ENCODE measurements at regions not wholly inside any gene's neighbourhood (a gene's known extent, or its start where the extent isn't known, plus 50 kb on each side); places are given as distances from the start of the nearest gene placed in this dataset.
"Not testable (repeated sequence)": the region's sequence is repeated elsewhere in the genome, so short reads cannot be mapped to it uniquely, and the experiment has no call there.

DNA sequence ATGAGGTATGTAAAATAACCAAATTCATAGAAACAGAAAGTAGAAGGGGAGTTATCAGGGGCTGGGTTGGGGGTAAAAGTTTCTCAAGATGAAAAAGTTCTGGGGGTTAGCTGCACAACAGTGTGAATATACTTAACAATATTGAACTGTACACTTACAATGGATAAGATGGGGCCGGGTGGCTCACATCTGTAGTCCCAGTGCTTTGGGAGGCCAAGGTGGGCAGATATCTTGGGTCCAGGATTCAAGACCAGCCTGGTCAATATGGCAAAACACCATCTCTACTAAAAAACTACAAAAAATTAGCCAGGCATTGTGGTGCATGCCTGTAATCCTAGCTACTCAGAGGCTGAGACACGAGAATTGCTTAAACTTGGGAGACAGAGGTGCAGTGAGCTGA, 274.3 kb downstream of the TJP1 start:
- DNase-seq, result no peak

DNA sequence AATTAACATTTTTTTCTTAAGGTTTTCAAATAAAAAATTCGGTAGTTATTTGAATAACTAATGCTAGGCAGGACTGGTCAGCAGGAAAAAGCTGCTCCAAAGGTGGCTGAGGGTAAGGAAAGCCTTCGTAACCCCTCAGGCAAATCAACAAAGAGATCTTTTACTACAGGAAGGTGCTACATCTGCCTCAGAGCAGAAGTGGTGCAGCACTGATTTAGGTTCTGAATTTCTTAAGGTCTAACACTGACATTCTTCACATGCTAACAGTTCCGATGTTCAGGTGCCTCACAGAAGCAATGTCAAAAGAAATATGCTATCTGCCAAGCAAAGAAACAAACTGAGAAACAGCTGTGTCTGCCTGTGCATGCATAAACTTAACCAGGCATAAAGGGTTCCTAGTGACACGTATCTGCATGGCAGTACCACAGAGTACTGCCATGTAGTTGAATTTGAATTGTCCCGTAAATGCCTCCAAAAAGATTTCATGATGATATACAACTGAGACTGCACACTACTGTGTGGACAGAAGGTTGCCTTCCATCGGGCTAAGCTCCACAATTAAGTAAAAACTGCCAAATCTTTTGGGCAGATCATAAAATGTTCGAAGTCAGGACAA, 275.0 kb upstream of the NSMCE3 start:
- no peak for DNase-seq

DNA sequence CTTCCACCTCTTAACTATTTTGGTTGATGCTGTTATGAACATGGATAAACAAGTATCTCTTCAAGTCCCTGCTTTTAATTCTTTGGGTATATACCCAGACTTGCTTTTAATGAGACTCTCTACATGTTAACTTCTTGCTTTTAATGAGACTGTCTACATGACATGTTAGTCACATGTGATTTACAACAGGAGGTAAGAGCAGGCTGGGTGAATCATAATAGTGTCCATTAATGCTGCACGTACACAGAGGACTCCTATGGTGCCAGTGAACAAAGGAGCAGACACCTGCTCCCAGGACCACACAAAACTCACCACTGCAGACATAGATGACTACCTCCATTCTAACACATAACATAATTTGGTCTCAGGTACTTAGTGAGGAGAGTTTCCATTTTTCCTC, 273.4 kb upstream of the NSMCE3 start:
- no peak for DNase-seq

DNA sequence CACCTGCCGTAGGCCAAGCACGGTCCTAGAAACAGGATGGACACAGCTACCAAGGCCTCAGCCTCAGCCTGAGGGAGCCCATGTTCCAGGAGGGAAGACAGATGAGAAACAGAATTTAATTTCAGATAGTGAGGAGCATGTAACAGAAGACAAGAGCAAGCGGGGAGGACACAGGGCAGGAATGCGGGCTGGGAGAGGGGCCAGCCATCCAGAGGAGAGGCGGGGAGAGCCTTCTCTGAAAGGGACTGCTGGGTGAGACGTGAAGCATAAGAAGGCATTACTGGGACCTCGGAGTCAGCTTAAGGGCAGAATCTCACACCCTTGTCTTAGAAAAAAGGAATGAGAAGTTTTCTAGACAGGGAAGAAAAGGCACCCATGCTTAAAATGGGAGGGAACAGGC, 271.7 kb upstream of the NSMCE3 start:
- no peak for DNase-seq

DNA sequence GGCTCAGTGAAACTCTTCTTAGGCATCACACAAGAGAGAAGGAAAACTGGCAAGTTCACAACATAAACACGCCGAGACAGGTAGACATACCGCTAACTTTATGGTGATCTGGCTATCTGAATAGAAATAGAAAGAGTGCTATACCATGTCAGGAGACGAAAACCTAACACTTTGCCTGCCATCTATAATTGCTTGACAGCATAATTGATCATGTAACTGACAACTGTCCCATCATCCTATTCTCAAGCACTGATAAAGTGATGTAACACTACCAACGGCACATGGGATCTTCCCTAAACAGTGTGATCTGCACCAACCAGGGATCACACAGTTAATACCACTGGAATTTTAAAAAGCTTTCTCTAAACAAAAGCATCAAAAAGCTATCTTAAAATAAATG, 270.9 kb upstream of the NSMCE3 start:
- DNase-seq, result no peak

DNA sequence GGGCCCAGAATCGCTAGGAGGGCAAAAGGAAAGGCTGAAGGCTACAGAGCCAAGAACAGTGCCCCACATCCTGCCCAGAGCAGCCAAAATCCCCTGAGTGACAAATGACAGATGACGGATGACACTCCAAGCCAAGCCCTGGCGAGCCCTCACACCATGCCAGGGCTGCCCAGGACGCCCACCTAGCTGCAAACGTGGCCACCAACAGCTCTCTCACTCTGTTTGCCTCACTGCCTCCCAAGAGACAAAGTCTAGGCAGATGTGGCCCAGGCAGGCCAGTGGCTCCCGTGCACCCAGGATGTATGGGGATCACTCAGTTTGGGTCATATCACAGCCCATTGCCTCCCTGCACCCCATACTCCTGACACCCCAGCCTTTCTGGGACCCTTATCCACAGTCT, 270.1 kb upstream of the NSMCE3 start:
- no peak for DNase-seq

DNA sequence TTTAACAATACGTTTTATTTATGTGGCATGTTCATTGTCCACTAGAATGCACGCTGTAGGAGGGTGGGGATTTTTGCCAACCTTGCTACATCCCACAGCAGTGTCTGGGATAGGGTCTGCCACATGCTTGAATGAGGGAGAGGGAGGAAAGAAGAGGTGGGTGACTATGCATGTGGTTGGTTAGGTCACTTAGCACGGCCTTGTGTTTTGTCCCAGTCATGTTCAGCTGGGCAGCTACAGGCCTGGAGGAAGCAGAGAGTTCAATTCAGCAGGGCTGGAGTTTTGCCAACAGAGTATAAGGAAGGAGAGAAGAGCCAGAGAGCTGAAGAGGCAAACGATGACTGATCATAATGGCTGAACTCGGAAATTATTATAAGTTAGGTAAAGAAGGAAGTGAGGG, 268.4 kb upstream of the NSMCE3 start:
- no peak for DNase-seq

DNA sequence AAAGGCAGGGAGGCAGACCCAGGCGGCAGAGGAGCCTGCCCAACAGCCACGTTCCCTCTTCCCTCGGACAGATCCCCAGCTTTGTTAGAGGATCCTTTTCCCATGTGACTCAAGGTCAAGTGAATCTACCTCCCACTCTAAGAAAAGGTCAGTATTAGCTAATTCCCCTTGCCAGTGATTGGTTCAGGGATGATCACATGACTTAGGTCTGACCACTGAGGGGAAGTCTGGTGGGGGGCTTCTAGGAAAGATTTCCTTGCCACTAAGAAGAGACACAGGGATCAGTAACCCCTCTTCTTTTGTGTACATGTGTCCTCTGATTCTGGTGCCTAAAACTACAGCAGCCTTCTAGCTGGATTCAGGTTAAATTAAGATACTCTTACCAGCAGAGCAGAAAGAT, 266.3 kb upstream of the NSMCE3 start:
- DNase-seq, result no peak

DNA sequence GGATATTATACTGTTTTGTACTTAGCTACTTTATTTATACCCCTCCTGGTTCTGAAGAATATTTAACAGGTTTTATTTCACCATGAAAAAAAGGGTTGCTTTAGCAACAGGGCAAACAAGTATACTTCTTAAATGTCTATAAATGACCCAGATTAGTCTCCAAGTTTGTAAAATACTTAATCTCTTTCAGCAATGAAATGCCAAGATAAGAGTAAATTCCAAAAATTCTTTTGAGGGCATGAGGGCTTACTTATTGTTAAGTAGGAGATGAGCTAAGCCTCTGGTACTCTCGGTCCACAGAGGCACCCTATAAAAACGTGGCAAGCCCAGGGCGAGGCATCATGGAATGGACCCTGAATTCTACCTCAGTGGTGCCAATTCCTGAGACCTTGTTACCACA, 264.8 kb upstream of the NSMCE3 start:
- no peak for DNase-seq

DNA sequence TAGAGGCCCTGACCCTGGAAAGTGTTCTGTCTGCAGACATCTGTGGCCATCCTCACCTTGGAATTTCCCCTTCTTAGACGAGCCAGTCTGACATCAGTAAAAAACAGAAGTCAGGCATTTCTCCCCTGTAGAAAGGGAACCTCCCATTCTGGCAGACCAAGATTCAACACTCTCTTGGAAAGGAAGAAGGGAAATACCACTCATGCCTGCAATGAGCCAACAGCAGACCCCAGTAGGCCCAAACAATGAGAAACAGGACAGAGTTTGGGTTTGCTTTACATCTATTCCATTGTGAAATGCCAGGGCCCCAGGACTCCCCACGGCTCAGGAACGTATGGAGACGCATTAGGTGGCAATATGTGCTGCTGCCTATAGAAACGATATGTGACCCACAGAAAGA, 264.0 kb upstream of the NSMCE3 start:
- DNase-seq, result no peak

DNA sequence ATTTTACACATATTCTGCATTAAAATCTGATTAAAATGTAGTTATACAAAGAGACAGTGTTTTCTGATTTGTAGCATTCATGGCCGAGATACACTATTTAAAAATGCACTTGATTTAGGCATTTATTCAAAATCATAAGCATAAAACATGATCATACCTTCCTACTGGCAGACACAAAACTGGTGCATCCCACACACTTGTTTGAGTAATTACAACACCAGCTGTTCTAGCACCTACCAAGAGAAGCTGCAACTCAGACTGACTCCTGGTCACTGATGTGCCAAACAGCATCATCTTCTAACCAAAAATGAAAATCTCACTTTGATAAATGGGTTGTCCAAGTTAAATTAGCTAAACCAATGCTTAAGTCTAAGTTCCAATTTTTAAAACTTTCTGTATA, 262.7 kb upstream of the NSMCE3 start:
- DNase-seq, result no peak

DNA sequence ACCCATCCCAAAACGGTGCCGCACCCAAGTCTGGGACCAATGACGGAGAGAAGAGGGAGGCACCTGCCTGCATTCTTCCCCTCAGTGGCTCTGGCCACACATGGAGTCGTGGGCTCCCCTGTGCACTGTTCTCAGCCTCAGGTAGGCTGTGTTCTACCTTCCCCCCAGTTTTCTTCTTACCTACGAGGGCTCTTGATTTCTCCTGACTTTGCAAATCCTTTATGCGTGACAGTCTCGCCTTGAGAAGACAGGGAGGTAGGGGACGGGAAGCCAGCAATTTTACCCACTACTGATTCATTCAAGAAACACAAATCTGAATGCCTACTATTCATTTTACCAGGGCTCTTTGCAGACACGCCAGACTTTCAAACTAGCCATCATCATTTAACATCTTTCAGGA, 261.3 kb upstream of the NSMCE3 start:
- DNase-seq, result no peak

DNA sequence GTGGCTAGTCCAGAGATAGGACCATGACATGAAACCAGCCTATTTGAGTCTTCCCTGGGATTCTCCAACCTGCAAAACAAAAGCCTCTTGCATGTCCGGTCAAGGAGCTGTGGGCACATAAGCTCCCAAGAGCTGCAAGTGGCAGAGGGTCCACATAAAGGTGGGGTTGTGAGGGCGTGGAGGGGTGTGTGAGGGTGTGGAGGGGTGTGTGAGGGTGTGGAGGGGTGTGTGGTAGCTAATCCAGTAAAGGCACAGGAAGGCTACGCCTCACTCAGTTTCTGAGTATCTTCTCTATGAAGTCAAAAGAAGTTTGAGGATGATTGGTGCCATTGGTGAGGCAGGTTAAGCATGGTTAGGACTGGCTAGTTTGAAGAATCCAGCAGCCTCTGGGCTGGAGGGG, 259.4 kb upstream of the NSMCE3 start:
- no peak for DNase-seq

DNA sequence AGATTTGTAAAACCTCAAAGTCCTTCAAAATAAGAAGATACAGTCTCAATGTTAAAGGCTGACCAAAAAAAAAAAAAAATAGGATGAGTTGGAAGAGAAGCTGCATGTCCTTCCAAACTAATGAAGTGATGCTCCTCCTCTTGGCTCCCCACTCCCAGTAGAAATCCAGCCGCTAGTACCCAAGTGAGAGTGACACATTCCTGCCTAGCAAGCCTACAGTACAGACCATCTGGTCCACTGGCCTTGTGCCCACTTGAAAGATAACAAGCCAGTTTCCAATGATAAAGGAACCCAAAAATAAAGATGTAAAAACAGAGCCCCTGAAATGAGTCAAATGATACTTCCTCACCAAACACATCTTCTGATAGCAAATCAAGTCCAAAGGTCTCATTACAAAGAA, 258.7 kb upstream of the NSMCE3 start:
- DNase-seq, result no peak

DNA sequence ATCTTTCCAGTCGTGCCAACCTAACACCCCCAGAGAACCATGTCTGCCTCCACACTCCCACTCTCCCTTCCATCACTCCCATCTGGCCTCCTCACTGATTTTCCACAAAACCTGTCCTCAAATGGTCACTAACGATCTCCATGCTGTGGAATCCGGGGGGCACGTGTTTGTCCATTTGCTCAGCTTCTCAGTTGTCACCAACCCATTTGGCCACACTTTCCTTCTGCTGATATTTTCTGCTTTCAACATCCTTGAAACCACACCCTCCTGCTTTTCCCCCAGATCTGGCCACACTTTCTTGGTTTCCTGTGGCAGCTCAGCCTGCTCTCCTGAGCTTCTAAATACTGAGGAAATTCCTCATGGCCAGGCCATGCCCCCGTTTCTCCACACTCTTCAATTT, 257.2 kb upstream of the NSMCE3 start:
- DNase-seq, result no peak

DNA sequence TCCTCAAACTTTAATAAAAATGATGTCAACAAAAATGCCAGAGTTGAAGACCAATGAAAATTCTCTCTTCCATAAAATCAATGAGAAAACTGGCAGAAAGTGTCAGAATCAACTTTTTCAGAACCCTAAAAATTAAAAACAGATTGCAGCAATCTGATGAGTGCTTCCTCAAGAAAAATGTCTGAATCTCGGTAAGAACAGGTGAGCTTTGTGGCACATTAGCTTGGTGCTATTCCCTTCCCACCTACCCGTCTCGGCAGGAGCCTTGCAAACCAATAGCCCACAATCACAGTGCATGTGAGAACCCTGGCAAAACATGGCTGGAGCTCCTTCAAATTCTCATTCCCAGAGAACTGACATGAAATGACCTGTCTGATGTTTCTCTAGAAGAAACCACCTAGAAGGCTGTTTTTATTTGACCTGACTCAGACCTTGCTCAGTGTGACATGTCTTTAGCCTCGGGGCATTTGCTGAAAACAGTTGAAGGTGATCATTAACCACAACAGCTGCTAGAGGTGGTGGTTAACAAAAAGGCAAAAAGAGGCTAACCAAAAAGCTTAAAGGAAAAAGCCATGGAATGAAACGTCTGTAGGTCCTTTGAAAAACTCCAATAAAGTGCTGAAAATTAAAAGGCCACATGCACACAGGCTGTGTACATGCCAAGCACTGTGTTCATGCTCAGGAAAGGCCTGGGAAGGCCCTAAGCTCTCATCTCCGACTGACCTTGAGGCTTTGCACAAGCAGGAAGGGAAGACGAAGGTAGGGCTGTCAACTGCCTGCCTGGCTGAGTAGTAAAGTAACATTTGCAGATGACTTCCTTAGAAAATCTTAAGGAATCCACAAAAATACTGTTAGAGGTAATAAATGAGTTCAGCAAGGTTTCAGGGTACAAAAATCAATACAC, 253.0 kb upstream of the NSMCE3 start:
- DNase-seq, result no peak

DNA sequence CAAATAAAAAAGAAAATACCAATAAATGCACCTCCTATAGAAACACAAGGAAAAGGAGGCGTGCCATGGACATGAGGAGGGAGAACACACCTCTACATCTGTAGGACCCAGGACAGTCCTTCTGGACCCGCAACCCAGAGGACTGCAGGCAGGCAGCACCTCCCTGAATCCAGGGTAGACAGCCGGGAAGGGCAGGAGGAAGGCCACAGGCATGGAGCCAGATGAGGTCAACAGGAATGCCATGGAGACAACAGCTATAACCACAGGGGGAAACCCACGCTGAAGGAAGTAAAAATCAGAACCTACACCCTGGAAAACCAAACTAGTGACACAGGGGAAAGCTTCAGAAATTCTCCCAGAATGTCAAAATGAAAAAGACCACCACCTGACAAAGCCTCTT, 248.8 kb upstream of the NSMCE3 start:
- no peak for DNase-seq

DNA sequence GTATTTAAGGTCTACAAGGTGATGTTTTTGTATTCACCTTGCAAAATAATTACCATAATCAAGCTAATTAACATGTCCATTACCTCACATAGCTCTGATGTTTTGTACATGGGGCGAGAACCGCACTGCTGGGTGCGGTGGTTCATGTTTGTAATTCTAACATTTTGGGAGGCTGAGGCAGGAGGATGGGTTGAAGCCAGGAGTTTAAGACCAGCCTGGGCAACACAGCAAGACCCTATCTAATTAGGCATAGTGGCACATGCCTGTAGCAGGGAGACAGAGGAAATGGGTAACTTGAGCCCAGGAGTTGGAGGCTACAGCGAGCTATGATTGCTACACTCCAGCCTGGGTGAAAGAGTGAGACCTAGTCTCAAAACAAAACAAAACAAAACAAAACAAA, 248.2 kb upstream of the NSMCE3 start:
- no peak for DNase-seq

DNA sequence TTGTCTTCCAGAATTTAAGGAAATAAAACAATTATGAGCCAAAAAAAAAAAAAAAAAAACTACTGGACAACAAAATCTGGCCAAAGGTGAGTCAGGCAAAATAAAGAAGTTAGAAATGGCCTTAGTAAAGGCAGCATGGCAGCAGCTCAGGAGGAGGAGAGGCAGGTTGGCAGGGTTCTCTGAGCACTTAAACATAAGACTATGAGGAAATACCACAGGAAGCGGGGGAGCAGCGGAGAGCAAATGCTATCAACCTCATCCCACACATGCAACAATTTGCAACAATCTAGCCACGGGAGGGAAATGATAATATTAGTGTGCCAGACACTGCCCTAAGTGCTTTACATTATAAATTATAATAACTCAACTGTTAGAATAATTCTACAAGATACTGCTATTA, 247.3 kb upstream of the NSMCE3 start:
- DNase-seq, result no peak

DNA sequence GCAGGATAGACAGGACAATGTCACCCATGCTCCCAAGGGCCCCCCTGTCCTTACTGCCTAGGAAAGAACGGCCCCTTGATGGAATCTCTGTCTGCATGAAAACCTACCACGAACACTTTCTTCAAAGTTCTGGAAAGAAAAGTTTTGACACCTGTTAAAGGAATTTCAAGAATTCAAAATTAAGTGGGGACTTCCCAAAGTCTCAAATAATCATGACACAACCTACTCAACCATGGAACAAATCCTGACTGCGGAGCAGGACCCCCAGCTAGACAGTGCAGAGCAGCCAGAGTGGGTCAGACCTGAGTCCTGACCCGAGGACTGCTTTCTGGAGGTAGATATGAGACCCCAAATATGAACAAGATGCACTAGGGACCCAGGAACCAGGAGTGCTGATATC, 245.3 kb upstream of the NSMCE3 start:
- DNase-seq, result no peak

DNA sequence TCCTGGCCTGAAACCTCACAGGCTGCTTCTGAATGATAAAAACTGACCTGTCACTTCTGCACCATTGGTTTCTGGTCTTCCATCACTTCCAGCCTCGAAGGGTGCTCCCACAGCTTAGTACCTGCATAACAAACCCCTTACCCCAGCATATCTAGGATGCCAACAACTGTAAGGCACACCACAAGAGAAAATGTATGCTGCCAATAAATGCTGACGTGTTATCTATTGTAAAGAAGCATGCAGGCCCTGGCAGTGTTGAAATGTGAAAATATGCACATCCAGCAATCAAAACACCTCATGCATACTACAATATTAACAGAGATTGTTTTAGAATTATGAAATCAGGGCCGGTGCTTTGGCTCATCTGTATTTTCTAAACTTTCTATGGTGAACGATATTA, 242.0 kb upstream of the NSMCE3 start:
- DNase-seq, result no peak

DNA sequence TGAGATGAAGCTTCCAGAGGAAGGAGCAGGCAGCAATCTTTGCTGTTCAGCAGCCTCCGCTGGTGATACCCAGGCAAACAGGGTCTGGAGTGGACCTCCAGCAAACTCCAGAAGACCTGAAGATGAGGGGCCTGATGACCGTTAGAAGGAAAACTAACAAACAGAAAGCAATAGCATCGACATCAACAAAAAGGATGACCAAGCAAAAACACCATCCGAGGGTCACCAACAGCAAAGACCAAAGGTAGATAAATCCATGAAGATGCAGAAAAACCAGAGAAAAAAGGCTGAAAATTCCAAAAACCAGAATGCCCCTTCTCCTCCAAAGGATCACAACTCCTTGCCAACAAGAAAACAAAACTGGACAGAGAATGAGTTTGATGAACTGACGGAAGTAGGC, 235.9 kb upstream of the NSMCE3 start:
- not testable (repeated sequence) for DNase-seq

DNA sequence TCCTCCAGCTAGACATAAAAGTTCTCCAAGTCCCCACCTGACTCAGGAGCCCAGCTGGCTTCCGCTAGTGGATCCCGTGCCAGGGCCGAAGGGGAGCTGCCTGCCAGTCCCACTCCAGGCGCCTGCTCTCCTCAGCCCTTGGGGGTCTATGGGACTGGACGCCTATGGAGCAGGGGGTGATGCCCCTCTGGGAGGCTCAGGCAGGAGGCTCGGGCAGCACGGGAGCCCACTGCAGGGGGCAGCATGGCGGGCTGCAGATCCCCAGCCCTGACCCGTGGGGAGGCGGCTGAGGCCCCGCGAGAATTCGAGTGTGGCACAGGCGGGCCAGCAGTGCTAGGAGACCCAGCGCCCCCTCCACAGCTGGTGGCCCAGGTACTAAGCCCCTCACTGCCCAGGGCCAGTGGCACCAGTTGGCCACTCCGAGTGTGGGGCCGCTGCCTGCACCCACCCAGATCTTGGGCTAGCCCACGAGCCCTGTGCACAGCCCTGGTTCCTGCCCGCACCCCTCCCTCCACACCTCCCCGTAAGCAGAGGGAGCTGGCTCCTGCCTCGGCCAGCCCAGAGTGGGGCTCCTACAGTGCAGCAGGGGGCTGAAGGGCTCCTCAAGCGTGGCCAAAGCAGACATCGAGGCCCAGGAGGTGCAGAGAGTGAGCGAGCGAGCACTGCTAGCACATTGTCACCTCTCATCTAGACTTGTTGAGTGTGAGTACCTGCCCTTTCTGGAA, 221.3 kb upstream of the NSMCE3 start:
- no peak for DNase-seq

DNA sequence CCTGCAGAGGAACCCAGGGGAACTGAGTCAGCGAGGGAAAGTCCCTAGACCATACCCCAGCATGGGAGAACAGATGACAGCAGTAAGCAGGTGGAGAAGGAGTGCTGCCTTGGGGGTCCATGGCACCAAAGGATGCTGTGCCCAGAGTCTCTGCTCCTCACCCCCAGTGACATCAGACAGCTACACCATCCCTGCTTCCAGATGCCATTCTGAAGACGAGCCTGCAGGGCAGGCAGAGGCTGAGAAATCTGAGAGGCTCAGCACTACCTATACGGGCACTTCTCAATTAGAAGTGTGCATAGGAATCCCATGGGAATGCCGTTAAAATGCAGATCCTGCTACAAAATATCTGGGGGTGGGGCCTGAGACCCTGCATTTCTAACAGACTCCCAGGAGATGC, 211.3 kb upstream of the NSMCE3 start:
- DNase-seq, result no peak

Data from NCI-H187 (cell line).